K562 (cell line): ENCODE measurements at regions not wholly inside any gene's neighbourhood (a gene's known extent, or its start where the extent isn't known, plus 50 kb on each side); places are given as distances from the start of the nearest gene placed in this dataset.

Experiments used
- ATAC-seq: fragments of 200-7000 bp; cut with Tn5 transposase; 3 replicates; pipeline ENCODE4 v1.9.1; 2020; ENCODE audit warnings: moderate library complexity
- BruUV-seq: library from RNA; stranded (reverse); fragments of 400-500 nt; replicated peaks from 2 replicates; lab custom pipeline; 2021; lab: Mats Ljungman, UMichigan
- CTCF ChIA-PET: fragments of 300-600 bp; formaldehyde crosslinking; extraction: SDS; loops from one replicate; lab custom pipeline; 2021; ENCODE audit warnings: low intra/inter-chr PET ratio; lab: Yijun Ruan, JAX
- POLR2A ChIA-PET: fragments of 300-600, 350-650 bp; sonication (Branson Sonifier 250); formaldehyde crosslinking; extraction: SDS; loops from one replicate; lab custom pipeline; 2021; ENCODE audit warnings: antibody characterized with exemption, inconsistent platforms; lab: Yijun Ruan, JAX
- DNase-seq, 4 experiments: peaks; one replicate each; pipeline versions ENCODE4 v3.0.0 to v3.0.0-alpha.2; 2011 to 2018; ENCODE audit warnings: low spot score in 3 of 4, mixed read lengths in 3 of 4; ENCODE audit errors: extremely low read depth in 1 of 4
- FAIRE-seq: peaks from 2 replicates; lab custom pipeline; 2011; peaks lifted over from hg19 to GRCh38; lab: Jason Lieb, UNC
- H2AFZ ChIP-seq: 2 replicates; pipeline ENCODE4 v1.6.0; 2011; ENCODE audit warnings: low read depth, low read length, control low read depth, inconsistent platforms
- H3K27ac ChIP-seq: fragments of 200-600 bp; 3 replicates; pipeline ENCODE4 v1.8.0; 2011; ENCODE audit warnings: low read depth, mild to moderate bottlenecking, control low read depth, inconsistent platforms, low read length, moderate library complexity, mixed read lengths; ENCODE audit errors: extremely low read depth
- H3K27me3 ChIP-seq, 2 experiments: fragments of 300-600 bp in 1 of 2; 2 replicates in 1 of 2; 3 replicates in 1 of 2; pipeline versions ENCODE4 v1.6.0 to v1.8.0; 2011; ENCODE audit warnings: inconsistent platforms in 2 of 2, low read length in 2 of 2, mild to moderate bottlenecking in 1 of 2, mixed read lengths in 1 of 2, moderate library complexity in 1 of 2; ENCODE audit not compliant: control insufficient read depth in 2 of 2, insufficient read depth in 2 of 2
- H3K36me3 ChIP-seq: fragments of 300-600 bp; 3 replicates; pipeline ENCODE4 v1.8.0; 2011; ENCODE audit warnings: mild to moderate bottlenecking, low read length, inconsistent platforms; ENCODE audit not compliant: control insufficient read depth, insufficient read depth
- H3K4me1 ChIP-seq, 2 experiments: fragments of 200-600 bp in 1 of 2; replicated peaks in 1 of 2; 2 replicates in 1 of 2; 3 replicates in 1 of 2; pipeline versions ENCODE4 v1.5.1 to v1.8.0; 2011; ENCODE audit warnings: inconsistent platforms in 2 of 2, low read length in 2 of 2, mild to moderate bottlenecking in 1 of 2, mixed read lengths in 1 of 2, moderate library complexity in 1 of 2; ENCODE audit not compliant: control insufficient read depth in 2 of 2, insufficient read depth in 2 of 2
- H3K4me2 ChIP-seq: 2 replicates; pipeline ENCODE4 v1.6.1; 2011; ENCODE audit warnings: low read length, control low read depth, inconsistent platforms, mixed read lengths; ENCODE audit not compliant: insufficient read depth
- H3K4me3 ChIP-seq: fragments of 200-600 bp; sonication (generic), shearing (Covaris generic); 2 replicates; pipeline ENCODE4 v1.5.1; 2016; ENCODE audit warnings: control low read depth, inconsistent platforms
- H3K79me2 ChIP-seq: fragments of 200-600 bp; 3 replicates; pipeline ENCODE4 v1.8.0; 2011; ENCODE audit warnings: low read length, inconsistent platforms; ENCODE audit not compliant: control insufficient read depth, insufficient read depth
- H3K9ac ChIP-seq, 2 experiments: 2 replicates each; pipeline versions ENCODE4 v1.6.0 to v1.6.1; 2011; ENCODE audit warnings: low read depth in 2 of 2, low read length in 2 of 2, control low read depth in 1 of 2, inconsistent platforms in 1 of 2, mild to moderate bottlenecking in 1 of 2, mixed read lengths in 1 of 2; ENCODE audit not compliant: insufficient read depth in 1 of 2
- H3K9me1 ChIP-seq: one replicate; pipeline ENCODE4 v1.6.0; 2011; ENCODE audit warnings: inconsistent platforms, mild to moderate bottlenecking, low read length, moderate library complexity; ENCODE audit not compliant: control insufficient read depth, insufficient read depth
- H3K9me3 ChIP-seq: replicated peaks from 2 replicates; pipeline ENCODE4 v1.5.1; 2011; ENCODE audit warnings: low read depth, low read length, inconsistent platforms; ENCODE audit not compliant: control insufficient read depth, insufficient read depth
- H4K20me1 ChIP-seq: replicated peaks from 2 replicates; pipeline ENCODE4 v1.6.1; 2011; ENCODE audit warnings: low read length, inconsistent platforms, mixed read lengths; ENCODE audit not compliant: control insufficient read depth, insufficient read depth
- HDAC2 ChIP-seq: fragments of 450-650 bp; IDR thresholded peaks from 2 replicates; pipeline ENCODE4 v1.6.1; 2016; ENCODE audit warnings: mild to moderate bottlenecking
- HDAC3 ChIP-seq: fragments of 450-650 bp; IDR thresholded peaks from 2 replicates; pipeline ENCODE4 v1.6.1; 2018; ENCODE audit warnings: borderline replicate concordance, mild to moderate bottlenecking, moderate library complexity; ENCODE audit not compliant: partially characterized antibody
- RBM14 ChIP-seq: fragments of 200-400 bp; formaldehyde crosslinking; IDR thresholded peaks from 2 replicates; pipeline ENCODE4 v1.6.1; 2018; ENCODE audit warnings: low read depth, mild to moderate bottlenecking, low read length, moderate library complexity, borderline replicate concordance; ENCODE audit not compliant: insufficient read depth
- SLC30A9 ChIP-seq: fragments of 250-450 bp; sonication (Bioruptor Pico); IDR thresholded peaks from 2 replicates; pipeline ENCODE4 v1.8.0; 2022; ENCODE audit warnings: mild to moderate bottlenecking, moderate library complexity
- TCF7 ChIP-seq: sonication (generic); IDR thresholded peaks from 2 replicates; pipeline ENCODE4 v1.6.1; 2016; ENCODE audit warnings: antibody characterized with exemption, borderline replicate concordance
- ZFP1 ChIP-seq: fragments of 450-650 bp; formaldehyde crosslinking; IDR thresholded peaks from 2 replicates; pipeline ENCODE4 v1.4.0; 2020; ENCODE audit warnings: mild to moderate bottlenecking, mixed read lengths
- ZNF232 ChIP-seq: sonication (generic); formaldehyde crosslinking; IDR thresholded peaks from 2 replicates; pipeline ENCODE4 v1.8.0; 2022; ENCODE audit warnings: mild to moderate bottlenecking, missing genetic modification reagents
- ZNF384 ChIP-seq: IDR thresholded peaks from 2 replicates; pipeline ENCODE4 v1.6.1; 2012; ENCODE audit warnings: low read depth, low read length, improper control_type of control experiment
- ZNF436 ChIP-seq: fragments of 250-450, 450-650 bp; sonication (Bioruptor Pico); formaldehyde crosslinking; IDR thresholded peaks from 2 replicates; pipeline ENCODE4 v1.7.0; 2020; ENCODE audit warnings: mild to moderate bottlenecking
- WGBS: fragments of 100-300 bp; shearing (Covaris generic); methylation state at CpG from one replicate; pipeline ENCODE4 v1.1.6; 2016; ENCODE audit warnings: low coverage, mixed read lengths; ENCODE audit not compliant: insufficient coverage; ENCODE audit errors: missing lambda C conversion rate; 5-methylcytosine and 5-hydroxymethylcytosine counted together
- in situ Hi-C: fragments of 300-500 bp; cut with MboI; formaldehyde crosslinking; loops from 4 replicates; pipeline ENCODE4 v1.15.0; 2018; ENCODE audit warnings: inconsistent platforms, mixed read lengths
- intact Hi-C: fragments of 100-400 bp; cut with micrococcal nuclease; formaldehyde crosslinking; loops from 2 replicates; pipeline ENCODE4 v1.14.2; 2022
- TF ChIP-seq, protein P1 (sequence below): fragments of 450-650 bp; IDR thresholded peaks from 2 replicates; pipeline ENCODE4 v1.6.1; 2016; ENCODE audit warnings: mild to moderate bottlenecking, moderate library complexity
- TF ChIP-seq, protein P2 (sequence below): sonication (generic); formaldehyde crosslinking; IDR thresholded peaks from 2 replicates; pipeline ENCODE4 v1.8.1; 2023; ENCODE audit warnings: mild to moderate bottlenecking, missing genetic modification reagents

DNA sequence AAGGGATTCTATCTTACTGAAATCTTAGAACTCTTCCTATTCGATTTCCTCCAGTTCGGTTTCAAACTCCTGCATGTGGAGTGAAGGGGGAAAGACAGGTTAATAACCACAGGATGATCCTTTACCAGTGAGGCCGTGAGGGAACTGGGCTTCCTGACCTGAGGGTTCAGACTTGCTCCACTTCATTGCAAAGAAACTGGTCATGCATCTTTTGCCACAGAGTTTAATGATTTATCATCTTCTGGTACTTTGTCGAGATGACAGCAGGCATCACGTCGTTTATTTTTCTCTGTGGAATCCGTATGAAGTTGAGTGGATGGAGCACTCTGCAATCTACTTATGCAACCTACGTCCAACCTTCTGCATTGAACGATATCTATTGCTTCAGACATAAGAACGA, 145.9 kb upstream of the NLGN4X start:
- ATAC-seq: no peak
- no peak for TF ChIP-seq TCF7
- no peak for TF ChIP-seq ZFP1 (CRISPR knock-in tag)
- TF ChIP-seq ZNF232 (CRISPR knock-in tag): no peak
- TF ChIP-seq, protein P1, sequence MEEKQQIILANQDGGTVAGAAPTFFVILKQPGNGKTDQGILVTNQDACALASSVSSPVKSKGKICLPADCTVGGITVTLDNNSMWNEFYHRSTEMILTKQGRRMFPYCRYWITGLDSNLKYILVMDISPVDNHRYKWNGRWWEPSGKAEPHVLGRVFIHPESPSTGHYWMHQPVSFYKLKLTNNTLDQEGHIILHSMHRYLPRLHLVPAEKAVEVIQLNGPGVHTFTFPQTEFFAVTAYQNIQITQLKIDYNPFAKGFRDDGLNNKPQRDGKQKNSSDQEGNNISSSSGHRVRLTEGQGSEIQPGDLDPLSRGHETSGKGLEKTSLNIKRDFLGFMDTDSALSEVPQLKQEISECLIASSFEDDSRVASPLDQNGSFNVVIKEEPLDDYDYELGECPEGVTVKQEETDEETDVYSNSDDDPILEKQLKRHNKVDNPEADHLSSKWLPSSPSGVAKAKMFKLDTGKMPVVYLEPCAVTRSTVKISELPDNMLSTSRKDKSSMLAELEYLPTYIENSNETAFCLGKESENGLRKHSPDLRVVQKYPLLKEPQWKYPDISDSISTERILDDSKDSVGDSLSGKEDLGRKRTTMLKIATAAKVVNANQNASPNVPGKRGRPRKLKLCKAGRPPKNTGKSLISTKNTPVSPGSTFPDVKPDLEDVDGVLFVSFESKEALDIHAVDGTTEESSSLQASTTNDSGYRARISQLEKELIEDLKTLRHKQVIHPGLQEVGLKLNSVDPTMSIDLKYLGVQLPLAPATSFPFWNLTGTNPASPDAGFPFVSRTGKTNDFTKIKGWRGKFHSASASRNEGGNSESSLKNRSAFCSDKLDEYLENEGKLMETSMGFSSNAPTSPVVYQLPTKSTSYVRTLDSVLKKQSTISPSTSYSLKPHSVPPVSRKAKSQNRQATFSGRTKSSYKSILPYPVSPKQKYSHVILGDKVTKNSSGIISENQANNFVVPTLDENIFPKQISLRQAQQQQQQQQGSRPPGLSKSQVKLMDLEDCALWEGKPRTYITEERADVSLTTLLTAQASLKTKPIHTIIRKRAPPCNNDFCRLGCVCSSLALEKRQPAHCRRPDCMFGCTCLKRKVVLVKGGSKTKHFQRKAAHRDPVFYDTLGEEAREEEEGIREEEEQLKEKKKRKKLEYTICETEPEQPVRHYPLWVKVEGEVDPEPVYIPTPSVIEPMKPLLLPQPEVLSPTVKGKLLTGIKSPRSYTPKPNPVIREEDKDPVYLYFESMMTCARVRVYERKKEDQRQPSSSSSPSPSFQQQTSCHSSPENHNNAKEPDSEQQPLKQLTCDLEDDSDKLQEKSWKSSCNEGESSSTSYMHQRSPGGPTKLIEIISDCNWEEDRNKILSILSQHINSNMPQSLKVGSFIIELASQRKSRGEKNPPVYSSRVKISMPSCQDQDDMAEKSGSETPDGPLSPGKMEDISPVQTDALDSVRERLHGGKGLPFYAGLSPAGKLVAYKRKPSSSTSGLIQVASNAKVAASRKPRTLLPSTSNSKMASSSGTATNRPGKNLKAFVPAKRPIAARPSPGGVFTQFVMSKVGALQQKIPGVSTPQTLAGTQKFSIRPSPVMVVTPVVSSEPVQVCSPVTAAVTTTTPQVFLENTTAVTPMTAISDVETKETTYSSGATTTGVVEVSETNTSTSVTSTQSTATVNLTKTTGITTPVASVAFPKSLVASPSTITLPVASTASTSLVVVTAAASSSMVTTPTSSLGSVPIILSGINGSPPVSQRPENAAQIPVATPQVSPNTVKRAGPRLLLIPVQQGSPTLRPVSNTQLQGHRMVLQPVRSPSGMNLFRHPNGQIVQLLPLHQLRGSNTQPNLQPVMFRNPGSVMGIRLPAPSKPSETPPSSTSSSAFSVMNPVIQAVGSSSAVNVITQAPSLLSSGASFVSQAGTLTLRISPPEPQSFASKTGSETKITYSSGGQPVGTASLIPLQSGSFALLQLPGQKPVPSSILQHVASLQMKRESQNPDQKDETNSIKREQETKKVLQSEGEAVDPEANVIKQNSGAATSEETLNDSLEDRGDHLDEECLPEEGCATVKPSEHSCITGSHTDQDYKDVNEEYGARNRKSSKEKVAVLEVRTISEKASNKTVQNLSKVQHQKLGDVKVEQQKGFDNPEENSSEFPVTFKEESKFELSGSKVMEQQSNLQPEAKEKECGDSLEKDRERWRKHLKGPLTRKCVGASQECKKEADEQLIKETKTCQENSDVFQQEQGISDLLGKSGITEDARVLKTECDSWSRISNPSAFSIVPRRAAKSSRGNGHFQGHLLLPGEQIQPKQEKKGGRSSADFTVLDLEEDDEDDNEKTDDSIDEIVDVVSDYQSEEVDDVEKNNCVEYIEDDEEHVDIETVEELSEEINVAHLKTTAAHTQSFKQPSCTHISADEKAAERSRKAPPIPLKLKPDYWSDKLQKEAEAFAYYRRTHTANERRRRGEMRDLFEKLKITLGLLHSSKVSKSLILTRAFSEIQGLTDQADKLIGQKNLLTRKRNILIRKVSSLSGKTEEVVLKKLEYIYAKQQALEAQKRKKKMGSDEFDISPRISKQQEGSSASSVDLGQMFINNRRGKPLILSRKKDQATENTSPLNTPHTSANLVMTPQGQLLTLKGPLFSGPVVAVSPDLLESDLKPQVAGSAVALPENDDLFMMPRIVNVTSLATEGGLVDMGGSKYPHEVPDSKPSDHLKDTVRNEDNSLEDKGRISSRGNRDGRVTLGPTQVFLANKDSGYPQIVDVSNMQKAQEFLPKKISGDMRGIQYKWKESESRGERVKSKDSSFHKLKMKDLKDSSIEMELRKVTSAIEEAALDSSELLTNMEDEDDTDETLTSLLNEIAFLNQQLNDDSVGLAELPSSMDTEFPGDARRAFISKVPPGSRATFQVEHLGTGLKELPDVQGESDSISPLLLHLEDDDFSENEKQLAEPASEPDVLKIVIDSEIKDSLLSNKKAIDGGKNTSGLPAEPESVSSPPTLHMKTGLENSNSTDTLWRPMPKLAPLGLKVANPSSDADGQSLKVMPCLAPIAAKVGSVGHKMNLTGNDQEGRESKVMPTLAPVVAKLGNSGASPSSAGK: no peak
- TF ChIP-seq ZNF436 (CRISPR knock-in tag): no peak
- TF ChIP-seq, protein P2, sequence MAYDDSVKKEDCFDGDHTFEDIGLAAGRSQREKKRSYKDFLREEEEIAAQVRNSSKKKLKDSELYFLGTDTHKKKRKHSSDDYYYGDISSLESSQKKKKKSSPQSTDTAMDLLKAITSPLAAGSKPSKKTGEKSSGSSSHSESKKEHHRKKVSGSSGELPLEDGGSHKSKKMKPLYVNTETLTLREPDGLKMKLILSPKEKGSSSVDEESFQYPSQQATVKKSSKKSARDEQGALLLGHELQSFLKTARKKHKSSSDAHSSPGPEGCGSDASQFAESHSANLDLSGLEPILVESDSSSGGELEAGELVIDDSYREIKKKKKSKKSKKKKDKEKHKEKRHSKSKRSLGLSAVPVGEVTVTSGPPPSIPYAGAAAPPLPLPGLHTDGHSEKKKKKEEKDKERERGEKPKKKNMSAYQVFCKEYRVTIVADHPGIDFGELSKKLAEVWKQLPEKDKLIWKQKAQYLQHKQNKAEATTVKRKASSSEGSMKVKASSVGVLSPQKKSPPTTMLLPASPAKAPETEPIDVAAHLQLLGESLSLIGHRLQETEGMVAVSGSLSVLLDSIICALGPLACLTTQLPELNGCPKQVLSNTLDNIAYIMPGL (CRISPR knock-in tag): no peak
- no peak for TF ChIP-seq HDAC2
- no peak for TF ChIP-seq ZNF384
- TF ChIP-seq SLC30A9: no peak
- TF ChIP-seq RBM14: no peak
- TF ChIP-seq HDAC3: no peak

More for the DNA sequence above, 145.9 kb upstream of the NLGN4X start:
- no peaks in the 10 kb centered on the region for H3K27me3 ChIP-seq
- BruUV-seq: no TSS peak
- H3K9me3 ChIP-seq: no peaks in the 10 kb centered on the region
- no peak overlapping the region for H3K4me2 ChIP-seq
- ChIA-PET CTCF (no interaction called here), POLR2A (no interaction called here)
- H3K27ac ChIP-seq: no peak overlapping the region
- FAIRE-seq (no peak), DNase-seq (no peak)
- in situ Hi-C loops (no loop called here), intact Hi-C loops (no loop called here)
- 1% methylated on average over 10 of the region's 10 CpGs for WGBS
- no peaks in the 10 kb centered on the region for H3K9me1 ChIP-seq
- no peaks in the 10 kb centered on the region for H3K36me3 ChIP-seq
- no peaks in the 10 kb centered on the region for H3K4me1 ChIP-seq
- H3K4me3 ChIP-seq: no peak overlapping the region
- H4K20me1 ChIP-seq: no peaks in the 10 kb centered on the region
- no peaks in the 10 kb centered on the region for H3K79me2 ChIP-seq
- H2AFZ ChIP-seq: no peak overlapping the region
- H3K9ac ChIP-seq: no peak overlapping the region
